ENCODE measurements at regions not wholly inside any gene's neighbourhood (a gene's known extent, or its start where the extent isn't known, plus 50 kb on each side); places are given as distances from the start of the nearest gene placed in this dataset.

DNA sequence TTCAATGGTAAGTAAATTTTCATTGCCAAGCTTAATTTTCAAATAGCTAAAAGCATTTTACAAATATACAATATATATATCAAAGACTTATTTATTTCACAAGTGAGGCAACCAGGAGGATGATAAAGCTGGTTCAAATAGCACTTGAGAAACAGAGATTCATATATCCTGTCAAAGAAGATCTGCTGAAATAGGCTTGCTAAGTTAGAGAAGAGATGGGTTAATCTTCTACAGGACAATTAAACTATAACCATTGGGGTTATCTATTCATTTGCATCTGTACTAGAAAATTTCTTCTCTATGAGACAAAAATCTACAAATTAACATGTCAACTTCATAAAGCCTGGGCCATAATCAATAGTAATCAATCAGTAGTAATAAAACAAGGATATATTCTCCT lies 637.7 kb upstream of the UBE2E2 start (continued):
- TF ChIP-seq E2F6 (IDR thresholded peaks at IDR 0.05) (no peak), SIX5 (IDR thresholded peaks at IDR 0.05; ENCODE audit: low read depth, low read length) (no peak), TAF7 (optimal IDR thresholded peaks at IDR 0.05; ENCODE audit: borderline replicate concordance, low read depth, low read length) (no peak)

Data from H1 (cell line).